NCI-H187 treated with DMSO at 0.1 percent for 48 hours (cell line): ENCODE measurements at regions not wholly inside any gene's neighbourhood (a gene's known extent, or its start where the extent isn't known, plus 50 kb on each side); places are given as distances from the start of the nearest gene placed in this dataset.
A peak's percentile ranks its signal among the peaks of the same experiment; 100 is the strongest.
"Not testable (repeated sequence)": the region's sequence is repeated elsewhere in the genome, so short reads cannot be mapped to it uniquely, and the experiment has no call there.

Experiments
- DNase-seq: peaks from one replicate; lab custom pipeline; 2025; lab: John Stamatoyannopoulos, UW

DNA sequence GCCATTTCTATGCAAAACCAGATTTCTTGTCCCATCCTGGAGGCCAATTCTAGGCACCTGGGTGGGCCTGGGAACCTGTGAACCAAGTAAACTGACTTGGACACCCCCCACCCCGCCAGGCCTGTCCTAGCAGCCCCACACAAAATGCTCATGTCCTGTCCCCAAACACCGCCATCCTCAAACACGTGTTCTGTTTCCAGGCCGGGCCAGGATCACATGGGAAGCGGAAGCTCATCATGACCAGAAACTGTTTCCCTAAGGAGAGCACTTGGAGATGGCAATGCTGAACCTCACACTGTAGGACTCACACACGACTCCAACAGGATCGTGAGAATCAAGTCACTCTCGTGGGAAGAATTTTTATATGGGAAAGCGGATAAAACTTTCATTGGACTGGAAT, 78.7 kb upstream of the DRD5 start:
- not testable (repeated sequence) for DNase-seq

DNA sequence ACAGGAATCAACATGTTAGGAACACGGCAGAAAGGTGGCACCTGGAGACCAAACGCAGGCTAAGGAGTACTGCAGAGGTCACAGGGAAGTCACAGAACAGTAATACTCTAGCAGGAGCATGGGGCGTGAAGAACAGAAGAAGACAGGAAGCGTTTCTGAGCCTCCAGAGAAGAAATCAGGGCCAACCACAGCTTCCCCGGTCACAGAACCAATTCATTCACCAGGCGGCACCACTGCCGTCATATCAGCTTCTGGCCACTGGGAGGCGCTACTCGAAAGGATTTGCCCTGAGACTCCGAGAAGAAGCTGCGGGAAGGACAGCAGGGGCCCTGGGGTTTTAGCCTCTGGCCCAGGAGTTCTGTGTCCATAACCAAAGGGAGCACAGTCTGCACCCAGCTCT, 78.0 kb upstream of the DRD5 start:
- peak; percentile 71 for DNase-seq

DNA sequence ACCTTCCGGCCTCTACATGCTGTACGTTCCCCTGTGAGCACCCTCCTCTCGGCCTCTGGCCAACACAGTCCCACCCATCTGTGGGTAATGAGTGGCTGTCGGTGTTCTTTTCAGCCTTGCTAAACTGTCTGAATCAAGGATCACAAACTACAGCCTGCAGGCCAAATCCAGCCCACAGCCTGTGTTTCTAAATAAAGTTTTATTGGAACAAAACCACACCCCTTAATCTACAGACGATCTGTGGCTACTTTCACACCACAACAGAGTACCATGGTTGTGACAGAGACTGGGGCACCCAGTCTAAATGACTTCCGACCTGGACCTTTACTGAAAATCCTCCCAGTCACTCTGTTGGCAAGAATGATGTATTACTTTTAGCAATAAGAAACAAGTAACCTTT, 77.3 kb upstream of the DRD5 start:
- not testable (repeated sequence) for DNase-seq

DNA sequence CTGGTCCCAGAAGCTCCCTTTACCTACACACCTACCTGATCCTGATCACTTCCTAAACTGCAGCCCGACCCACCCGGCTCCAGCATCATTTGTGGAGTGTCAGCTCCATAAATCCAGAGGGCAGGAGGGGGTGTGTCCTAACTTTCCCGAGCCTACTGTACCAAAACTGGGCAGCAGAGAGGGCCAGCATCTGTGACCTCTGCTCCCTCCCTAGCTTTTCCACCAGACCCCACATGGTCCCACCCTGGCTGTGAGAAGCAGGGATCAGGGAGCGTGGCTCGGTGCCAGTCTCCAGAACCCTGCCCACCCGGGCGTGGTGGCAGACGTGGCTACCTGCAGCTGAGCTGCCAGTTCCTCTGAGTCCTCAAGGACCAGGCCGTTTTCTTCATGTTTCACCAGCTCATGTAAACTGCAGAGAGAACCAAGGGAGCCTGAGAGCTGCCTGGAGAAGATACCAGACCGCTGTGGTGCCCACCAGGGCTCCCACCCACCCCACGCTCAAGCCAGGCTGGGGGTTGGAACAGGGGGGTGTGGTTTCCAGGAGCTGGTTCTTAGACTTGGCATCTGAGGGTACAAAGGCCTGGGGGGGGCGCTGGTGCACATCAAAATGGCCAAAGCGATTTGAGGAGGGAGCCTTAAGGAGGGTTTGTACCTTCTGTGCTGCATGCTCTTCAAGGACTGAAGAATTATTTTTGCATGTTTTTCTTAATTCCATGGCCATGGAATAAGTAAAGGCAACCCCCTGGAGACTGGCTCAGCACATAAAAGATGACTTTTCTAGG, 76.7 kb upstream of the DRD5 start:
- no peak for DNase-seq

DNA sequence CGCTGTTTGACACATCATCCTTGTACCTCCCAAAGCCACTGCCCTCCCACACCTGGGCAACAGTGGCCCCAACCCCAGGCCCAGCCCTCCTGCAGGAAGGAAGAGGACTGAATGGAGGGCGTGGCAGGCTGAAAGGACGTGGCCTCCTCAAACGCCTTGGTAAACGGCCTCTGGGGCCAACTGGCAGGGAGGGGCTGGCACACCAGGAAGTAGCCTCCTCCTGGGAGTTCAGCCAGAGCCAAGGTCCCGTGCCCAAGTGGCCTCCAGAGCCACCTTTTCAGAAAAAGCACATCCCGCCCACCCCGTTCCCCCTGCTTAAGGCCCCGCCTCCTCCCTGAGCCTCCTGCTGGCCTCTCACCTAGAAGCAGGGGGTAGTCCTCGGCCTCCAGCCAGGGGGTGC, 74.2 kb upstream of the DRD5 start:
- not testable (repeated sequence) for DNase-seq

DNA sequence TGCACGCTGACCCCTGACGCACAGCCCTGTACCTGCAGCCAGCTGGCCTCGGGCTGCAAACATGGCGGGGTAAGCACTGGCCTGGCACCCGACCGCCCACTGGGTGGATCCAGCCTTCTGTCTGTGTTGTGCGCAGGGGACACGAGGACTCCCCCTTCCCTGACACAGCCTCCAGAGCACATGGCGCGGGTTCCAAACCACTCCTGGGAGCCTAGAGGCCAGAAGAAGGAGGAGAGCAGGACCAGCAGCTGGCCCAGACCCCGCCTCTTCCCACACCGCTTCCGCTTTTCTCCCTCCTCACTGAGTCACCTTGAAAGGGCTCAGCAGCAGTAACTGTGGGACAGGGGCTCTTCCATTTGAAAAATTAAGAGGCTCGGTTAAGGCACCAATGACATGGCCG, 73.5 kb upstream of the DRD5 start:
- DNase-seq = not testable (repeated sequence)

DNA sequence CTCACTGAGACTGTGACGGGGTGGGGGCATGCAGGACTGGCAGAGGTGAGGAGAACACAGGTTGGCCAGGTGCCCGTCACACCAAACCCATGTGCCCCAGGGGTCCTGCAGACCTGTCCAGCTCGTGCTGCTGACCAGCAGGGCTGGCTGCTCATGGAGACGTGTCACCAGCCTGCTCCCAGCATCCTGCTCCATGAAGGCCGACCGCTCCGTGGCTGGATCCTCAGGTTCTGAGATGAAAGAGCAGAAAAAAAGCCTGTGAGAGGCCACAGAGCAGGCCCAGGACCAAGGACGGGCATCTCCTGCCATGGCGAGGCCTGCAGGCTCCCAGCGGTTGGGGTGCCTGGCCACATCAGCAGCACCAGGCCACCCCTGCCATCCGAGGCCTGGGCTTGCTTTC, 71.7 kb upstream of the DRD5 start:
- DNase-seq = no peak

DNA sequence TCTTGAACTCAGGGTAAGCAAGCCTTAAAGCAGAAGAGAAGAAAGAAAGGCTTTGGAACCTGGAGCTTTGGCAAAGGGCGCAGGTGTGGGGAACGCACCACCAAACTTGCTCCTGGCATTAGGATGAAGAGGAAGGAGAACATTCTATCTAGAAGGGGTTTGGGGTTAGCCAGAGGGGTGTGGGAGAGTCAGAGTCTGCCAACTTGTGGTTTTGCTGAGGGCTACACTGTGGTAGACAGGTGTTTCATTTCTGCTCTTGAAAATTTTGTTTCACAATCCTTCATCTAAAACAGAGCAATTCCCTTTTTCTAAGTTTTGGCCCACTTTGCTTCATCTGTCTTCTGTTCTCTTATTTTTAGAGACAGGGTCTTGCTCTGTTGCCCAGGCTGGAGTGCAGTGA, 66.2 kb upstream of the DRD5 start:
- not testable (repeated sequence) for DNase-seq

DNA sequence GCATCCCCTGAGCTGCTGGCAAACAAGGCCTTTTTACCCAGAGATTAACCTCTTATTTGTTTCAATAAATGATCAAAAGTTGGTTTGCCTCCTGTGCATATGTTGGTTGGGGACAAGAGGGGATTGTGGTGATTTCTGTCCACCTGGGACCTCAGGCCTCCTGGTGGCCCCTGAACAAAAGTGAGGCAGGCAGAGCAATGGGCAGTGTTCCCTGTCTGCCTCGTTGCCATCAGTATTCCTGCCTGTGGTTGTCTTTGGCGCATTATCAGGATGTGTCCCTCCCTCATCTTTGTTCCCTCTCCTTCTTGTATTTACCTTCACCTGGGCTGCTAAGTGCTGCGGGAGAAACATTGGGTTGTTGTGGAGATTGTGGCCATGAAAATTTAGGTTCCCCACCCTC, 65.3 kb upstream of the DRD5 start:
- no peak for DNase-seq

DNA sequence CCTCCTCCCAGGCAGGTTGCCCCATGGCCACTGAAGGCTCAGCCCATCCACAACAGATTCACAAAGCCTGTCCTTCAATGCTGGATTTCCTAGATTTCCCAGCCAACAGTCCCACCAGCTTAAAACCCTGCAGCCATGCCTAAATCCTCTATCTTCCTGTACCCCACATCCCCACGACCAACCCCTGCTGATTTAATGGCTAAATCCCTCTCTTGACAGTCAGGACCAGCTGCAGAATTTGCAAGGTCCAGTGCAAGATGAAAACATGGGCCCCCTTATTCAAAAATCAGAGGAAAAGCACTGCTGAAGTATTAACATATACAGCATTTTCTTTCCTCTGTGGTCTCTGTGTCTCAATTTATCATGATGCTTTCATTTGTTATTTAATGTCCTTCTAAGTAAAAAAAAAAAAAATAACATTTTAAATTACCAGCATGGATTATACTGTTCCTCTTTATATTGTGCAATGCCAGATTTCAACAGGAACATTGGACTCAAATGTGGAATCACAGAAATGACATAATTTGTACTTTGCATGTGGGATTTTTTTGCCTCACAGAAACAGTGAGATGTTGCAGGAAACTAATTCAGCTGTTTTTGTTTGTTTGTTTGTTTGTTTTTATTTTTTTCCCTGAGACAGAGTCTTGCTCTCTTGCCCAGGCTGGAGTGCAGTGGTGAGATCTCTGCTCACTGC, 63.0 kb upstream of the DRD5 start:
- DNase-seq = not testable (repeated sequence)

DNA sequence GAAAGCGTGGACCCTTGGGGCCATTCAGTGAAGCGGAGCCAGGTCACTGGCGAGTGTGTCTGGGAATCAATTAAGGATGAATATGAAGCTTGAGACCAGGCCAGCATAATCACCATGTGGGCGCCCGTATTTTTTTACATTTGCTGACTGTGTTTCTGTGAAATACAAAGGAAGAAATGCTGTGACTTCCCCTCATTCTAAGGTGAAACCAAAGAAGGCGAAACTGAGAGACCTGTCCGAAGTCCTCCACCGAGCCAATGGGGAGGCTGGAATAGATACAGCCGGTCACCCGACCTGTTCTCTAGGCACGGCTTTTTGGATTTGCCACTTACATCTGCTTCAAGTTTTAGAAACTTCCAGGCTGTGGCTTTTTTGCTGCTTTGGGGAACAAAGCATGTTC, 59.3 kb upstream of the DRD5 start:
- not testable (repeated sequence) for DNase-seq
